NCI-H226 (cell line): ENCODE measurements at regions not wholly inside any gene's neighbourhood (a gene's known extent, or its start where the extent isn't known, plus 50 kb on each side); places are given as distances from the start of the nearest gene placed in this dataset.
"Not testable (repeated sequence)": the region's sequence is repeated elsewhere in the genome, so short reads cannot be mapped to it uniquely, and the experiment has no call there.

Source experiments
- DNase-seq: peaks from one replicate; pipeline ENCODE4 v3.0.0-alpha.2; 2015

DNA sequence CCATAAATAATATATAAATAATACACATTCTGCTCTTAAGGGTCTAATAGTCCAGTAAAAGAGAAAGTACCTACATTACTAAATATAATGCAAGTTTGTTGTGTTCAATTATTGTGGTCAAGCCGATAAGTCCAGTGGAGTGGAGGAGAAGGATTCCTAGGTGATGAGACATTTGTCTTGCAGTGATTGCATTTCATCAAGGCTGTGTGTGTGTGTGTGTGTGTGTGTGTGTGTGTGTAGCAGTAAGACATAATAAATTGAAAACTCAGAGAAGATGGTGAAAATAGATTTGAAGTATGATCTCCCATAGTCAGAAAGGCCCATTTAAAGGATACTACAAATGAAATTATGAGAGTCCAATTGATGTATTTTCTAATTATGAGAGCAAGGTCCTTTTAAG, 192.5 kb upstream of the SEMA3C start:
- DNase-seq: peak; percentile 89

DNA sequence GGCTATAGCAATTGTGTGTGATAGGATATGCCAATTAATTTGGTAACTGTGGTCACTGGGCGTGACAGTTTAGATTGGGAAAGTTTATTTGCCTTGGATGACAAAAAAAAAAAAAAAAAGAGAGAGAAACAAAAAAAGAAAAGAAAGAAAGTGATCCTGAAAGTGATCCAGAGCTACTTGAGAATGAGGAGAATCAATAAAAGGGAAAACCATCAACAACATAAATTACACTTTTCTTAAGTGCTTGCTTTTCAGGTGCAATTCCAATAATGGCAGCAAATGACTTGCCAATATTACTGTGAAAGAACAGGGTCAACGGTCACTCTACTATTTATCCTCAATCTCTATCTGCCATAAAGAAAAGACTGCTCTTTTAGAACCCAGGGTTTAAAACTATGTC, 191.8 kb upstream of the SEMA3C start:
- DNase-seq: no peak

GRCh38 chr7:81098213-81098612, 179.4 kb upstream of the SEMA3C start:
- DNase-seq: no peak

- no peak for DNase-seq
Observed at GRCh38 chr7:81094952-81095351, 176.1 kb upstream of the SEMA3C start.

GRCh38 chr7:81081616-81082015, 162.8 kb upstream of the SEMA3C start:
- DNase-seq: peak; percentile 91

DNA sequence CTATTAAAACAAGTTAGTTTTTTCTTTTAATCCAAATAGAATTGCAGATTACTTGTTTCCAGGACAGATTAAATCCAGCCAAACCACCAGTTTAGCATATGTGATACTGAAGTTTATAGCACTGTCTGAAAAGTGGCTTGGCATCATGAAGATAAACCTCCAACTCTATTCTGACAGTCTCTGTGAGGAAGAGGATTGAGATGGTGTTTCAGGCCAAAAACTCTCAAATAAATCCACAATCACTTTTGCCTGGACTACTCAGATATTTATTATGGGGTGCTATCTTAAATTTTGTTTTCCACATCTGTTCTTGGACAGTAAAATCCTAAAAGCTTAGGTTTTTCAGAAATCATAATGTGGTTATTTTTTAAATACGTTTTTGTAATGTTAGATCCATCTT, 161.7 kb upstream of the SEMA3C start:
- DNase-seq: no peak

DNA sequence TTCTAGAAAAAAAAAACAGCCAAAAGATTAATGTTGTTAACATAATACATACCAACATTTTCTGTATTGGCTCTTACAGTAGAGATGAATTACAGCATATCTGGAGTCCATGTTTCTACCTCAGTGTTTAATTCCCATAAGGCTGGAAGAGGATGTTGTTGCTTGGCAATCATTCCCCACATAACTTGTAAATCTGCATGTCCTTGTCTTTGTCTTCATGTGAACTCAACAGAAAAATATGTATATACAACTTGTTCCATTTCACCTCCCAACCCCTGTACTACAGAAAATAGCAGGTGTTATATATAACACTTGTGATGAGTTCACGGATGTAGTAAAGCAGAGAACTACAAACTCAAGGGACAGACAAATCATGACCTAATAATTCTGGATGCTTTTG, 160.9 kb upstream of the SEMA3C start:
- DNase-seq: peak; percentile 58

DNA sequence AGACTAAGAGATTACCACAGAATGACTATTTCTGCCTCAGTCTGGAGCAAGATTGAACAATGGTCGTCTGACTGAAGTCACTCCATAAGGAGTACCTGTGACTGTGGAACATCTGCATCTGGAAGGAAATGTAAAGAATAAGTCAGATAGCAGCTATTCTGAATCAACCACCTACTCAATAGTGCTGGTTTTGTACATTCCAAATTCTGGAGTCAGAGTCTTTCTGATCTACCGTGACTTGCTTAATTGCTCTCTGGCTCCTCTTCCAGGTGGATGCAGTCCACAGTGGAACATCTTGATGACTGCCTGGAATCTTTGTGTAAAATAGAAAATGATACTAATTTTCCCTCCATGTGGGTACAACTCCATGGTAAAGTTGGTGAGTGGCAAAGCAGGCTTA, 156.3 kb upstream of the SEMA3C start:
- peak; percentile 15 for DNase-seq

GRCh38 chr7:81074406-81074805, 155.6 kb upstream of the SEMA3C start:
- no peak for DNase-seq

DNA sequence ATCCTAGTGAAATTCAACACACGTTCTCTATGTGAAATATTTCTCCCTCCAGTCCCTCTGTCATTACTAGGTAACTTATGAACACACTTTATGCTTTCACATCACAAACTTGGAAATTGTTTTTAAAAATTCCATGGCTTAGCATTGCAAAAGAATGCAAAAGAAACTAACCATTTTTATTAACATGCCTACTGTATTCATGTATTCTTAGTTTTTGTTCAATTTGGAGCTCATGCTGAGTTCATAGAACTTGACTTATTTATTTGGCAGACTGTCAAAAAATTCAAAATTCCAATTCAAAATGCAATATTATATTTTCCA, 155.0 kb upstream of the SEMA3C start:
- no peak for DNase-seq

DNA sequence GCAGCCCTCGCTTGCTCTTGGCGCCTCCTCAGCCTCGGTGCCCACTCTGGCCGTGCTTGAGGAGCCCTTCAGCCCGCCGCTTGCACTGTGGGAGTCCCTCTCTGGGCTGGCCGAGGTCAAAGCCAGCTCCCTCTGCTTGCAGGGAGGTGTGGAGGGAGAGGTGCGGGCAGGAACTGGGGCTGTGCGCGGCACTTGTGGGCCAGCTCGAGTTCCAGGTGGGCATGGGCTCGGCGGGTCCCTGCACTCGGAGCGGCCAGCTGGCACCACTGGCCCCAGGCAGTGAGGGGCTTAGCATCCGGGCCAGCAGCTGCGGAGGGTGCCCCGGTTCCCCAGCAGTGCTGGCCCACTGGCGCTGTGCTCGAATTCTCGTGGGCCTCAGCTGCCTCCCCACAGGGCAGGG, 152.1 kb upstream of the SEMA3C start:
- no peak for DNase-seq

DNA sequence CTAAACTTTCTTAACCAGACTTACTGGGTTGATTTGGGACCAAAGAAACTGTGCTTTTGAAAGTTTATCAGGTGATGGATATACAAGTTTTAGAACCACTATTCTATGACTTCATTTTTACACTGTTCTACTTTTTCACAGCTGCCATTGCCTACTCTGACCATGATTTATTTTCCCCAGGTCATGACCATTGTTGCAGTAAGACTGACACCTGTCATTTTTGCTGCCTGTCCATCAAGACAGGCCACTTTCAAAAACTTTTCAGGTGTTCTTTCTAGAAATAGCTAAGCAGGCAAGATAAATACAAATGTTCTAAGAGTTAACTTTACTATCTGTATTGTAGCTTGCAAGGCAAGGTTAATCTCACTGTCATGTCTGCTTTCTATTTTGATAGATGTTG, 147.9 kb upstream of the SEMA3C start:
- no peak for DNase-seq

DNA sequence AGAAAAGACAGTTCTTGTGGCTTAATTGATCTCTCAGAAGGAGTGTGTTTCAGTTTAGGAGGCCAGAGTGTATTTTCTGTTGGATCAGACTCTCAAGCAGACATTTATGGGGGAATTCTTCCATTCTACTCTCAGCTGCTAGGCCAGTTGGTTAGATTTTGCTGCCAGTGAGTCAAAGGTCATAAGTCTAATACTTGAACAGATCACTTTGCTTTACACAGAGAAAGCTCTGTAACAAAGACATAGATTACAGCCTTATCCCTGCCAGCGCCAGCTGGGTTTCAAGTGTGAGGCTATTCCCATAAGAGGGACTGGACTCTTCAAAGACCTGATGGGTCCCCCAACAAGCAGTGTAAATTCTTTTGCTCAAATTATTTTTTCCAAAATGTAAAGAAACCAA, 145.6 kb upstream of the SEMA3C start:
- no peak for DNase-seq

- DNase-seq: no peak
Observed at GRCh38 chr7:81062755-81063154, 143.9 kb upstream of the SEMA3C start.

DNA sequence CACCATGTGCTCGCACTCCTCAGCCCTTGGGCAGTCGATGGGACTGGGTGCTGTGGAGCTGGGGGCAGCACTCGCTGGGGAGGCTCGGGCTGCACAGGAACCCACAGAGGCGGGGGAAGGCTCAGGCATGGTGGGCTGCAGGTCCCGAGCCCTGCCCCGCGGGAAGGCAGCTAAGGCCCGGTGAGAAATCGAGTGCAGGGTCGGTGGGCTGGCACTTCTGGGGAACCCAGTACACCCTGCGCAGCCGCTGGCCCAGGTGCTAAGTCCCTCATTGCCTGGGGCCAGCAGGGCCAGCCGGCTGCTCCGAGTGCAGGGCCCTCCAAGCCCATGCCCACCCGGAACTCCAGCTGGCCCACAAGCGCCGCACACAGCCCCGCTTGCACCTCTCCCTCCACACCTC, 138.6 kb upstream of the SEMA3C start:
- DNase-seq: not testable (repeated sequence)

- no peak for DNase-seq
Observed at GRCh38 chr7:81053623-81054022, 134.8 kb upstream of the SEMA3C start.

DNA sequence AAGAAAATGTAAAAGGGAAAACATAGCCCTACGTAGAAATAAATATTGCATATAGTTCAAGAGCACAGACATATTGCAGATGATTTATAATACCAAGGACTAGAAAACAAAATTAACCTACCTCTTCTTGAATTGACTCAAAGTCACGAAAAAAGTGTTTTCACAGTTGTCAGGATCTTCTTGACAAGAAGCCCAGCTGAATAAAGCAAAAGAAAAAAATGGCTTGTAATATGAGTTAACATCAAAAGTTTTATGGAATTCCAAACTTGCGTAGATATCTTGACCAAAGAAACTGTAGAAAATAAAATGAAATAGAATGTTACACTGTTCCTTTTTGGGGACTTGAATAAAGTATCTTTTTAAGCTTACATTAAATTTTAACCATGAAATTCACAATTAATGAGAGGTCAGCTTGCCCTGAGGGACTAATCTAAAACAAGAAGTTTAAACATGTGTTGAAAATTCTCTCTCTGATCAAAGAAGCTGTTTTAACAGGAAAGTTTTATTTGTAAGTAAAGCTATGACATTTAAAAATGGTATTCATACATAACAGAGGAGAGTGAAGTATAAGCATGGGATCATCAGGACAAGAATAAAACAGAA, 133.1 kb upstream of the SEMA3C start:
- no peak for DNase-seq

GRCh38 chr7:81045491-81046030, 126.7 kb upstream of the SEMA3C start:
- DNase-seq: no peak

GRCh38 chr7:81042646-81043045, 123.8 kb upstream of the SEMA3C start:
- DNase-seq: not testable (repeated sequence)

DNA sequence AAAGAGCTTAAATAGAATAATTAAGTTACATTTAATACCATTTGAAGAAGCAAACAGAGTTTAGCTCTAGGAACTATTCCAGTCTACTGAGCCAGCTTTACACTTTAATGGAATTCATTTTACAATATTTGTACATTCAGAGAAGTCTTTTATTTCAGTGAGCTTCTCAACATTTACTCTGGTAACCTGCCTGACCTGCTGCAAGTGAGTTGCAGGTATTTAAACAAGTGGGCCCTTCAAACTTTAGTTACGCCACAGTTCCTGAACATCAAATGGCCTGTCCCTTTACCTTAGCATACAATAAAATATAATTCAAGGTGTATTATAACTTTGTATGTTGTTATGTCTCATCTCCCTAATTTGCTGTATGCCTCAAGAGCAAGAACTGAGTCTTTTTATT, 121.6 kb upstream of the SEMA3C start:
- DNase-seq: no peak

GRCh38 chr7:81036871-81037270, 118.0 kb upstream of the SEMA3C start:
- DNase-seq: no peak

DNA sequence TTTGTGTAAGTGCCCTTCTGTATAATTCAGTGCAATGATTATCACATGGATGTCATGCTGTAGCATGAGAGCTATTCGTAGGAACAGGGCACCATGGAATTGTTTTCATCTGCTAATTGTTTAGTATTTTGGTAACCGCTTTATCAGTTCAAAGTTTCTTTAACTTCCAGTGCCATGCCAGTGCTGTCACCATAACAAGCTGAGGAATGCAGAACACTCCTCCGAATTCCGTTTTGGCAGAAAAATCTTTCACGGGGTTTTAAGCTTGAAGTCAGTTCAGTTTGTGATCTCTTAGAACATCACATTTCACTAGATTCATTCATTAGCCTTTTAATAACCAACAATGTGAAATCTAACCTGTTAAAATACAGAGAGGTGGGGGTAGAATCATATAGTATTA, 117.2 kb upstream of the SEMA3C start:
- peak; percentile 16 for DNase-seq

- no peak for DNase-seq
Observed at GRCh38 chr7:81031996-81032395, 113.1 kb upstream of the SEMA3C start.

- DNase-seq: no peak
Observed at GRCh38 chr7:81031243-81031642, 112.4 kb upstream of the SEMA3C start.

DNA sequence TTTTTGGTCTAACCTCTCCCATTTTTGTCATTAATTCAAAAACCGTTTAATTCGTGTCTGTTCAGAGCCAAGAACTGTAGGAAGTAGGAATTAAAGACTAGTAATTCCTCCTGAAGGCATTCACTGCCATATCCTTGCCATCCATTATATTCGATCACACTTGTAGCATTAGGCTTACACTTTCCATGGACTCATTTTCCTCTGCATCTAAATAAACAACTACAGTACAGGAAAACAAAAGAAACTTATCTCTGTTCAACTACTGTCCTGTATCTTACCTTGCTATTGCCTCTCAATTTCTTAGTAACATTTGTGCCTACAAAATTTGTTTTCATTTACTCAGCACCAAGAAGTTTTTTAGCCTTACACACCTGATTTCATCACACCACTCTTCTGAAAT, 111.6 kb upstream of the SEMA3C start:
- no peak for DNase-seq

- DNase-seq: no peak
Observed at GRCh38 chr7:81029511-81029910, 110.7 kb upstream of the SEMA3C start.
